ENCODE measurements at regions not wholly inside any gene's neighbourhood (a gene's known extent, or its start where the extent isn't known, plus 50 kb on each side); places are given as distances from the start of the nearest gene placed in this dataset.

DNA sequence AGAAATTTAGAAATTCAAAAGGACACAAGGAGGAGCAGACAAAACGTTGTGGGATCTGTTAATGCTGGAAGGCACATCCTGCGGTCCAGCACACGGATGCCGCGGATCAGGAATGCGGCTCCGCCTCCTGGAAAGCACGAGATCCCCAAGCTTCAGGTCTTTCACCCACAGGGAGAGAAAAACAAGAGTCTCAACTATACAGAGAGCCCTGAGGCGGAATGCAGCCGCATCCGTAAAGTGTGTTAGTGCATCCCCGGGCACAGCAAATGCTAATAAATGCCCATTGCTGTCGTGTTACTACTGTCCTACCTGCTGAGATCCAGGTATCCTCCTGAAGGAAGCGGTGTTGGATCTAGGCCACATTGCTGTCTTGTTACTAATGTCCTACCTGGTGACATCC, 303.9 kb downstream of the EIPR1 start:
- no peak for TF ChIP-seq EP300 (IDR thresholded peaks at IDR 0.05)
- no peak for TF ChIP-seq POLR2A (IDR thresholded peaks at IDR 0.05)
